Spleen (tissue), 7 donors: ENCODE measurements at regions not wholly inside any gene's neighbourhood (a gene's known extent, or its start where the extent isn't known, plus 50 kb on each side); places are given as distances from the start of the nearest gene placed in this dataset.

ENCODE experiments used
- POLR2A ChIP-seq, 3 donors: fragments of 450-650 bp; IDR thresholded peaks; one replicate each; pipeline ENCODE4 v1.5.1; 2017; ENCODE audit warnings: antibody characterized with exemption in 3 of 3, mild to moderate bottlenecking in 1 of 3
- TF ChIP-seq, protein P1 (sequence below), 11 experiments: fragments of 200-600 bp in 7 of 11; fragments of 450-650 bp in 4 of 11; sonication (generic) in 4 of 11; IDR thresholded peaks in 8 of 11; conservative IDR thresholded peaks in 3 of 11; 1 replicate in 7 of 11; 2 replicates in 4 of 11; pipeline versions ENCODE4 v1.4.0 to v1.8.0; 2016 to 2021; ENCODE audit warnings: antibody characterized with exemption in 11 of 11, inconsistent platforms in 4 of 11, mild to moderate bottlenecking in 1 of 11
- donor health status: DM: no; HTN: no; CAD: no; lungs with moderate emphysema.
- donor health status: DM: no; HTN: no; CAD: no.
- donor health status: DM: no; HTN: no; CAD: no.

DNA sequence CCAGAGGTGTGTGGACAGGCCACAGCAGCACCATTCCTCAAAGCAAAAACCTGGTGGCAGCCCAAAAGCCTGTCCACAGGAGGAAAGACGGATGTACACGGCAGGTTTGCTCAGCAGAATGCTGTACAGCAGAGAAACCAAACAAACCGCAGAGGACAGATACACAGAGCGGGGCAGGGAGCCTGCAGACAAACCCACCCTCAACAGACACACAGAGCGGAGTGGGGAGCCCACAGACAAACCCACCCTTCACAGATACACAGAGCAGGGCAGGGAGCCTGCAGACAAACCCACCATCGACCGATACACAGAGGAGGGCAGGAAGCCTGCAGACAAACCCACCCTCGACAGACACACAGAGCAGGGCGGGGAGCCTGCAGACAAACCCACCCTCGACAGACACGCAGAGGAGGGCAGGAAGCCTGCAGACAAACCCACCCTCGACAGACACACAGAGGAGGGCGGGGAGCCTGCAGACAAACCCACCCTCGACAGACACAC is 53.0 kb upstream of the METRNL start:
- TF ChIP-seq POLR2A (IDR thresholded peaks at IDR 0.05) = no peak
- TF ChIP-seq, protein P1, sequence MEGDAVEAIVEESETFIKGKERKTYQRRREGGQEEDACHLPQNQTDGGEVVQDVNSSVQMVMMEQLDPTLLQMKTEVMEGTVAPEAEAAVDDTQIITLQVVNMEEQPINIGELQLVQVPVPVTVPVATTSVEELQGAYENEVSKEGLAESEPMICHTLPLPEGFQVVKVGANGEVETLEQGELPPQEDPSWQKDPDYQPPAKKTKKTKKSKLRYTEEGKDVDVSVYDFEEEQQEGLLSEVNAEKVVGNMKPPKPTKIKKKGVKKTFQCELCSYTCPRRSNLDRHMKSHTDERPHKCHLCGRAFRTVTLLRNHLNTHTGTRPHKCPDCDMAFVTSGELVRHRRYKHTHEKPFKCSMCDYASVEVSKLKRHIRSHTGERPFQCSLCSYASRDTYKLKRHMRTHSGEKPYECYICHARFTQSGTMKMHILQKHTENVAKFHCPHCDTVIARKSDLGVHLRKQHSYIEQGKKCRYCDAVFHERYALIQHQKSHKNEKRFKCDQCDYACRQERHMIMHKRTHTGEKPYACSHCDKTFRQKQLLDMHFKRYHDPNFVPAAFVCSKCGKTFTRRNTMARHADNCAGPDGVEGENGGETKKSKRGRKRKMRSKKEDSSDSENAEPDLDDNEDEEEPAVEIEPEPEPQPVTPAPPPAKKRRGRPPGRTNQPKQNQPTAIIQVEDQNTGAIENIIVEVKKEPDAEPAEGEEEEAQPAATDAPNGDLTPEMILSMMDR (IDR thresholded peaks at IDR 0.05 in 8 of 11, conservative IDR thresholded peaks at IDR 0.05 in 3 of 11) = no peak
